Choroid plexus epithelial cell (primary cell): ENCODE measurements at regions not wholly inside any gene's neighbourhood (a gene's known extent, or its start where the extent isn't known, plus 50 kb on each side); places are given as distances from the start of the nearest gene placed in this dataset.
A peak's percentile ranks its signal among the peaks of the same experiment; 100 is the strongest.

ENCODE experiments used
- DNase-seq: peaks from one replicate; pipeline ENCODE4 v3.0.0-alpha.2; 2010; ENCODE audit warnings: low read depth
- H3K4me3 ChIP-seq: 2 replicates; pipeline ENCODE4 v1.5.1; 2011; ENCODE audit warnings: low read depth, mild to moderate bottlenecking, control low read depth, low read length, moderate library complexity
- CTCF ChIP-seq: conservative IDR thresholded peaks from 2 replicates; pipeline ENCODE4 v1.5.1; 2011; ENCODE audit warnings: low read depth, mild to moderate bottlenecking, control low read depth, inconsistent platforms, low read length, moderate library complexity

GRCh38 chr12:127670796-127671195 lies 596.2 kb upstream of the TMEM132C start:
- DNase-seq, result no peak
- H3K4me3 ChIP-seq, result no peak overlapping the region
- TF ChIP-seq CTCF, result no peak

GRCh38 chr12:127675936-127676335 lies 591.0 kb upstream of the TMEM132C start:
- H3K4me3 ChIP-seq, result no peak overlapping the region
- DNase-seq, result no peak
- TF ChIP-seq CTCF, result no peak

- no peak overlapping the region for H3K4me3 ChIP-seq
- DNase-seq, result peak; percentile 95
- TF ChIP-seq CTCF, result peak; percentile 90
These were observed 589.3 kb upstream of the TMEM132C start for GRCh38 chr12:127677537-127678131.

- no peak for DNase-seq
- no peak overlapping the region for H3K4me3 ChIP-seq
- TF ChIP-seq CTCF, result no peak
These were observed 588.0 kb upstream of the TMEM132C start for GRCh38 chr12:127678945-127679344.

- TF ChIP-seq CTCF, result no peak
- no peak overlapping the region for H3K4me3 ChIP-seq
- peak; percentile 28 for DNase-seq
These were observed 586.5 kb upstream of the TMEM132C start for GRCh38 chr12:127680516-127680915.

GRCh38 chr12:127681151-127681754 lies 585.7 kb upstream of the TMEM132C start:
- DNase-seq, result peak; percentile 10
- no peak for TF ChIP-seq CTCF

GRCh38 chr12:127685491-127685890 lies 581.5 kb upstream of the TMEM132C start:
- no peak for DNase-seq
- H3K4me3 ChIP-seq, result no peak overlapping the region
- no peak for TF ChIP-seq CTCF

More at GRCh38 chr12:127681151-127681754, 585.7 kb upstream of the TMEM132C start:
- no peak overlapping the region for H3K4me3 ChIP-seq
